WI38 (cell line): ENCODE measurements at regions not wholly inside any gene's neighbourhood (a gene's known extent, or its start where the extent isn't known, plus 50 kb on each side); places are given as distances from the start of the nearest gene placed in this dataset.

ENCODE experiments used
- H3K4me3 ChIP-seq: 2 replicates; pipeline ENCODE4 v1.5.1; 2011; ENCODE audit warnings: low read depth, mild to moderate bottlenecking, control low read depth, low read length
- TF ChIP-seq, protein P1 (sequence below): IDR thresholded peaks from 2 replicates; pipeline ENCODE4 v1.5.1; 2012; ENCODE audit warnings: low read depth, mild to moderate bottlenecking, control low read depth, low read length

DNA sequence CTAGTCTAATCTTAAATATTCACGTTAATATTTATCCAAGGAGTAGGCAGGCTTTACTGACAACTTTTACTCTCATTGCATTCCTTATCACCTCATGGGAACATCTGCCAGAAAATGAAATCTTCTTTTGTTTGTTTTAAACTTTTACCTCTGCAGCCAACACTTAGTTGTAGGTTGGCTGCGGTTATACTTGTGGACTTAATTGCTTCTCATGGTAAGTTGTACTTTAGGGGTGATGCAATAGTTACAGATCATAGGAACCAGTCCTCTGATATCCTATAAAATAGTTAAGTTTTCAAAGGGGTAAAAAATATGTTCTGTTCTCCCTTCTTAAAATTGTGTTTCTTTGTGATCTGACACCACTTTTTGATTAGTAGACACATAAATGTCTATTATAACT lies 321.9 kb downstream of the ZPLD1 start:
- H3K4me3 ChIP-seq = no peak overlapping the region
- TF ChIP-seq, protein P1, sequence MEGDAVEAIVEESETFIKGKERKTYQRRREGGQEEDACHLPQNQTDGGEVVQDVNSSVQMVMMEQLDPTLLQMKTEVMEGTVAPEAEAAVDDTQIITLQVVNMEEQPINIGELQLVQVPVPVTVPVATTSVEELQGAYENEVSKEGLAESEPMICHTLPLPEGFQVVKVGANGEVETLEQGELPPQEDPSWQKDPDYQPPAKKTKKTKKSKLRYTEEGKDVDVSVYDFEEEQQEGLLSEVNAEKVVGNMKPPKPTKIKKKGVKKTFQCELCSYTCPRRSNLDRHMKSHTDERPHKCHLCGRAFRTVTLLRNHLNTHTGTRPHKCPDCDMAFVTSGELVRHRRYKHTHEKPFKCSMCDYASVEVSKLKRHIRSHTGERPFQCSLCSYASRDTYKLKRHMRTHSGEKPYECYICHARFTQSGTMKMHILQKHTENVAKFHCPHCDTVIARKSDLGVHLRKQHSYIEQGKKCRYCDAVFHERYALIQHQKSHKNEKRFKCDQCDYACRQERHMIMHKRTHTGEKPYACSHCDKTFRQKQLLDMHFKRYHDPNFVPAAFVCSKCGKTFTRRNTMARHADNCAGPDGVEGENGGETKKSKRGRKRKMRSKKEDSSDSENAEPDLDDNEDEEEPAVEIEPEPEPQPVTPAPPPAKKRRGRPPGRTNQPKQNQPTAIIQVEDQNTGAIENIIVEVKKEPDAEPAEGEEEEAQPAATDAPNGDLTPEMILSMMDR = no peak

DNA sequence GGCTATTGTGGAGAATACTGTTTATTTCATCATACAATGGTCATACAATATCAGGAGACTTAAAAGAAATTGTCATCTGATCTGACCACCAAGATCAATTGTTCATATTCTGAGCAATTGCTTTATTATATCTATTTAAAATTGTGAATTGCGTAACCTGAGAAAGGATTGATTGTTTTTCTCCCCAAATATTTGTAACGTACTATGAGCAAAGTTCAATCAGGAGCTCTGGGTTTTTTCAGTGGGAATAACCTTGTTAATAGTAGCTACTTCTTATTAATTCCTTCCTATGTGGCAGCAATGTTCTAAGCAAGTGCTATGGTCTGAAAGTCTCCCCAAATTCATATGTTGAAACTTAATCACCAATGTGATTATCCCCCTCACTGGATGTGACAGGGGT lies 323.1 kb downstream of the ZPLD1 start:
- TF ChIP-seq, protein P1 = no peak
- H3K4me3 ChIP-seq = no peak overlapping the region

DNA sequence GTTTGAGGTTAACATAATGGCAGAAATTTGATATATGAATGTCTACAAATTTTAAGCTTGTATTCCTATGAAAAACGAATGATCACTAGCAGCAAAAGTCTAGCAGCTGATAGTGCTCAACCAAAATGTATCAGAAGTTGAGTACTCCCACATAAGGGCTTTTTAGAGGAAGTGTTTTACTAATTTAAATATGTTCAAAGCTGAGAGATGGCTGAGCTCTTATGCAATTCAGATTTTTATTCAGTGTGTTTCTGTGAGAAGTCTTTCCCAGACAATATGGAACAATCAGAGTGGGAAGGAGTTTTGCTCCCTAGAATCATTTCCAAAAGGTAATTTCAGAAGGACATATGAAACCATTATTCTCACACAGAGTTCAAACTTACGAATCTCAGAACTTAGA lies 327.0 kb downstream of the ZPLD1 start:
- H3K4me3 ChIP-seq = no peak overlapping the region
- TF ChIP-seq, protein P1 = no peak

DNA sequence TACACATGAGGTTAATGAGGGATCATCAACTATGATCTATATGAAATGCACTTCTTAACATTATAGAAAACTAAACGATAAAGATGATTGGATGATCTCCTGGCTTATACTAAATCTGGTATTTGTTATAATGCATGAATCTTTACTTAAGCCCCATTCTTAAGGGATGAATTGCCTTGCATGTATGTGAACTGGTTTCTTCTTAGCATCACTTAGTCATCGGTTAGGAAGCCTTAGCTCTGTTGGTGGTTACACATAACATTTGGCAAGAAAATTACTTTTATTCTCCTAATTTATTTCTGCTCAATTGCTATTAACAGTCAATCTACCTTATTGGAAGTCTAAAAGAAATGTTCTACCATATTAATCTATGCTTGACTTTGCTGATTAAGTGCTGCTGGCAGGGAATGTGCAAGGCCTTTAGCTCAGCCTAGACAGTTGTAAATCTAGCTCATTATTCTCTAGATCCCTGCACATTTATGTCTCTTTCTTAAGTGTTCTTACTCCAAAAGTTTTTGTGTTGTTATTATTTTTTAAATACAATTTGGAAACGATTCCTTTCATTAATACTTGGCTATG lies 356.0 kb downstream of the ZPLD1 start:
- no peak overlapping the region for H3K4me3 ChIP-seq
- TF ChIP-seq, protein P1 = no peak

DNA sequence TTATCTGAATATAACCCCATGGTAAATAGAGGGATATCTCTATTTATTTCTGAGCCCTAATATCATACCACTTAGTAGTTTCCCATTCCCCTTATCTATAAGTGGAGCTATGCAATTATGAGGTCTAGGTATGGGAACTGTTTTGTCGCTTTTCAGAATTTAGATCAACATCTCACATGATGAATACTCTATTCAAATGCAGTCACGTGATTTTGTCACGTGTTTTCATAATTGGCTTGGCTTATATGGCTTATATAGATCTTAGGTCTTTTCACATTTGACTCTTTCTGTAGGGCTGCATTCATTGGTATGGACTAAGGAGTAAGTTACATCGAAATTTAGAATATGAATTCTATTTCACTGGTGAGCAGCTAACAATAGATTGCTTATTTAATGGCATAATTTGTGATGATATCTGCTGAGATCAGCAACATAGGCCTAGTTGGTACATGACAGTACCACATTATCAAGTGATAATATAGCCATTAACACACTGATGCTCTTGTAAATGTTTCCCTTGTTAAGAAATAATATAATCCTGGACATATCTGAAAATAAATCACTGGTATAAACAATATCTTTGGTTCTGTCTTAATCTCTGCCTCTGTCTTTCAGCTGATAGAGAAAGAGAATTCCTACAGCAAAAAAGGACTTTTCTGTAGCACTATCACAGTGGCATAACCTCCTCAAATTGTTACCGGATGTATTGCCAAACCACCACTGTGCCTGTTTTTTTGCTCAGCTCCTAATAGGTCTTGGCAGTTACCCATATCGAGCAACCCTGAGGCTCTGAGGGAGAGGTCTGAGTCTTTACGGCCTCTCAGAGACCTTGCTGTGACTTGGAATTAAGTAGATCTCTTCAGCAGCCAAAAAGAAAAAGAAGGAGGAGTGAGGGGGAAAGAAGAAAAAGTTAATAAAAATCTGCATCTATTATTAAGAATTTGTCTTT lies 357.1 kb downstream of the ZPLD1 start:
- no peak overlapping the region for H3K4me3 ChIP-seq
- TF ChIP-seq, protein P1 = no peak

DNA sequence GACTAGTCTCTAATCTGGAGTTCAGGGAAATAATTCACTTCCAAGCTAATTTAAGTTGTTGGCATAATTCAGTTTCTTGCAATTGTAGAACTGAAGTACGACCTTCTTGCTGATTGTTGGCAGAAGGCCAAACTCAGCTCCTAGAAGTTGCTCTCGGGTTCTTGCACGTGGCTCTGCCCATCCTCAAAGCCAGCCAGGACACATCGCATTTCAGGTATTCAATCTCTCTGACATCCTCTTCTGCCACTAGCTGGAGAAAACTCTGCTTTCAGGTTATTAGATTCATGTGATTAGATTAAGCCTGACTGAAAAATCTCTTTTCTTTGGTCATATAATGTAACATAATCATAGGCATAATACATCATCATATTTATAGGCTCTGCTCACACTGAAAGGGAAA lies 362.0 kb downstream of the ZPLD1 start:
- H3K4me3 ChIP-seq = no peak overlapping the region
- TF ChIP-seq, protein P1 = no peak

DNA sequence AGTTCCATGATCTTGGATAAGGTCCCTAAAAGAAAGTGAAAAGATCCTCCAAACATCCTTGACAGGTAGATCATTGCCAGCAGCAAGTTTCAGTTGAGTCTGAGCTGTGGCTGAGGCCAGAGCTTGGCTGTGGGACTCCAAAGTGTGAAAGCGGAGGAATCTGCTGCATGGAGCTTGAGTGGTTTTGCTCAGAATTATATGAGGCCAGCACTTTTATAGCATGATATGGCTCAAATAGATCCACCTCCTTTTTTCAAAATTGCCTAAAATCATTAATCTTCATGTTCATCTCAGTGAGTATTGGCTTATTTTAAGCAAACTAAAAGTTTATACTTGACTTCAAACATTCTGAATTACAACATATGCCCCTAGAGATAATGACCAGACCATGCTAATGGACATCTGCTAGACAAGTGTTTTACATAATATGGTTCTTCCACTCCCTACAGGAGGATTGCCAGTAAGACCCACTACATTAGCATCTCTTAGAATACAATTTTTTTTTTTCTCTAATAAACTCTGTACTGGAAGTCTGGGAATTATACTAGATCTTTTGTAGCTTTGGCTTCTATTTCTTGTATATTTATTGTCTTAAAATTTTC lies 368.1 kb downstream of the ZPLD1 start:
- TF ChIP-seq, protein P1 = no peak
- H3K4me3 ChIP-seq = no peak overlapping the region
